ENCODE measurements at regions not wholly inside any gene's neighbourhood (a gene's known extent, or its start where the extent isn't known, plus 50 kb on each side); places are given as distances from the start of the nearest gene placed in this dataset.

DNA sequence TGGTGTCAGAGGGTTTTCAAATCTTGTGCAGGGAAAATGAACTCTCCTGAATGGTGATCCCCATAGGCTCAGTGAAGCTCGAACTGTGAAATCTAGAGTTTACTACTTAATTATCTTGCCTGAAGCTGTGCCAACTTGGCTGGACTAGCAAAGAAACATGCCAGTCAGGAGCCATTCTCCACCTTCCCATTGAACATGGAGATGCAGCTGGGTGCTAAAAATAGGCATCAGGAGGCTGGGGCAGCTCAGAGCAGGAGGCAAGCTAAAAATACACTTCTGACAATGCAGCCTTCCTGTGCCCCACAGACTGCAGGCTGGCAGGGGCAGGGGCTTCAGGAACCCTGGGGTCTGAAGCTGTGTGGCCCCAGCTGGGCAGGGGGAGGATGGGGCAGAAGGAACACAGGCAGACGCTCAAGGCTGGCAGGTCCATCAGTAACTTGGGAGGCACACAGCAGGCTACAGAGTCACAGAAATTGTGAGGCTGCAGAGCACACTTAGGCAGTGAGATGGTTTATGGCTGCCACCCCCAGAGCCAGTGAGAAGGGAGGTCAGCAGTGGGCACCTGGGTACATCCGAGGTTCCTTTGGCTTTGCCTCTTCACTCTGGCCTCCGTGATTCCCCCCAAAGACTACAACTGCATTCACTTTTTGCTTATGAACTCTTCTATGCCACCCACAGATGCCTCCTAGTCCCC, 155.4 kb upstream of the KCND3 start:
- TF ChIP-seq, protein P1, sequence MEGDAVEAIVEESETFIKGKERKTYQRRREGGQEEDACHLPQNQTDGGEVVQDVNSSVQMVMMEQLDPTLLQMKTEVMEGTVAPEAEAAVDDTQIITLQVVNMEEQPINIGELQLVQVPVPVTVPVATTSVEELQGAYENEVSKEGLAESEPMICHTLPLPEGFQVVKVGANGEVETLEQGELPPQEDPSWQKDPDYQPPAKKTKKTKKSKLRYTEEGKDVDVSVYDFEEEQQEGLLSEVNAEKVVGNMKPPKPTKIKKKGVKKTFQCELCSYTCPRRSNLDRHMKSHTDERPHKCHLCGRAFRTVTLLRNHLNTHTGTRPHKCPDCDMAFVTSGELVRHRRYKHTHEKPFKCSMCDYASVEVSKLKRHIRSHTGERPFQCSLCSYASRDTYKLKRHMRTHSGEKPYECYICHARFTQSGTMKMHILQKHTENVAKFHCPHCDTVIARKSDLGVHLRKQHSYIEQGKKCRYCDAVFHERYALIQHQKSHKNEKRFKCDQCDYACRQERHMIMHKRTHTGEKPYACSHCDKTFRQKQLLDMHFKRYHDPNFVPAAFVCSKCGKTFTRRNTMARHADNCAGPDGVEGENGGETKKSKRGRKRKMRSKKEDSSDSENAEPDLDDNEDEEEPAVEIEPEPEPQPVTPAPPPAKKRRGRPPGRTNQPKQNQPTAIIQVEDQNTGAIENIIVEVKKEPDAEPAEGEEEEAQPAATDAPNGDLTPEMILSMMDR (IDR thresholded peaks at IDR 0.05) = no peak
- TF ChIP-seq EZH2 (IDR thresholded peaks at IDR 0.05) (no peak), EZH2phosphoT487 (IDR thresholded peaks at IDR 0.05) (no peak)
